DND-41 (cell line): ENCODE measurements at regions not wholly inside any gene's neighbourhood (a gene's known extent, or its start where the extent isn't known, plus 50 kb on each side); places are given as distances from the start of the nearest gene placed in this dataset.

Experiments used
- ATAC-seq: fragments of 200-7000 bp; cut with Tn5 transposase; 3 replicates; pipeline ENCODE4 v1.9.1; 2021; ENCODE audit warnings: low read depth; ENCODE audit not compliant: insufficient read depth
- DNase-seq: peaks from one replicate; pipeline ENCODE4 v3.0.0-alpha.2; 2020
- H2AFZ ChIP-seq: 2 replicates; pipeline ENCODE4 v1.6.0; 2012; ENCODE audit warnings: low read depth, low read length
- H3K27ac ChIP-seq: 2 replicates; pipeline ENCODE4 v1.5.1; 2012; ENCODE audit warnings: low read length, inconsistent platforms
- H3K27me3 ChIP-seq: fragments of 200-600 bp; sonication (generic); 2 replicates; pipeline ENCODE4 v1.6.0; 2012; ENCODE audit warnings: low read length, mild to moderate bottlenecking, inconsistent platforms; ENCODE audit not compliant: insufficient read depth, poor library complexity
- H3K36me3 ChIP-seq: 2 replicates; pipeline ENCODE4 v1.5.1; 2012; ENCODE audit warnings: low read length, inconsistent platforms; ENCODE audit not compliant: insufficient read depth
- H3K4me1 ChIP-seq: 2 replicates; pipeline ENCODE4 v1.5.1; 2012; ENCODE audit warnings: mild to moderate bottlenecking, low read length; ENCODE audit not compliant: insufficient read depth
- H3K4me2 ChIP-seq: 2 replicates; pipeline ENCODE4 v1.6.0; 2012; ENCODE audit warnings: mild to moderate bottlenecking, moderate library complexity, low read length, inconsistent platforms; ENCODE audit not compliant: insufficient read depth
- H3K4me3 ChIP-seq, 2 experiments: fragments of 200-600 bp in 1 of 2; shearing (Covaris generic) in 1 of 2; 2 replicates each; pipeline ENCODE4 v1.5.1; 2012 to 2016; ENCODE audit warnings: inconsistent platforms in 2 of 2, low read length in 2 of 2, mild to moderate bottlenecking in 2 of 2, low read depth in 1 of 2, moderate library complexity in 1 of 2
- H3K79me2 ChIP-seq: 2 replicates; pipeline ENCODE4 v1.6.0; 2012; ENCODE audit warnings: low read length, inconsistent platforms; ENCODE audit not compliant: insufficient read depth
- H3K9ac ChIP-seq: 2 replicates; pipeline ENCODE4 v1.6.0; 2012; ENCODE audit warnings: low read depth, mild to moderate bottlenecking, inconsistent platforms, low read length, moderate library complexity
- H3K9me3 ChIP-seq: 2 replicates; pipeline ENCODE4 v1.5.1; 2012; ENCODE audit warnings: low read length, moderate library complexity, mild to moderate bottlenecking, inconsistent platforms; ENCODE audit not compliant: insufficient read depth, severe bottlenecking
- H4K20me1 ChIP-seq: 2 replicates; pipeline ENCODE4 v1.6.0; 2012; ENCODE audit warnings: low read length; ENCODE audit not compliant: insufficient read depth
- EZH2 ChIP-seq: IDR thresholded peaks from 3 replicates; pipeline ENCODE4 v1.6.1; 2012; ENCODE audit warnings: borderline replicate concordance, low read depth, mild to moderate bottlenecking, moderate library complexity, low read length, inconsistent platforms; ENCODE audit not compliant: severe bottlenecking
- TF ChIP-seq, protein P1 (sequence below): IDR thresholded peaks from 2 replicates; pipeline ENCODE4 v1.5.1; 2012; ENCODE audit warnings: borderline replicate concordance, low read length, moderate library complexity, mild to moderate bottlenecking; ENCODE audit not compliant: poor library complexity, severe bottlenecking; ENCODE audit errors: extremely low read depth

DNA sequence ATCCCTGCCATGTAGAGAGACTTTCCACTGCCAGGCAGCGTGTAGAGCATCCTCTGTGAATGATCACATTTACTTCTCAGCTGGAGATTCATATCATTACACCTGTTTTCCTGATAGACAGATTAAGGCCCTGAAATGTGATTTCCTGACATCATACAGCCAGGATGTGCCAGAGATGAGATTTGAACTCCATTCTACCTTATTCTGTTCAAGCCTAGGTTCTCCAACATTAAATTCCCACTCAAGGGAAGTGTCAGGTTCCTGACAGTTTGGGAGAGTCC is 482.1 kb downstream of the RPS24 start:
- Histone ChIP-seq H4K20me1 (no peaks in the 10 kb centered on the region), H3K36me3 (no peaks in the 10 kb centered on the region), H3K4me3 (no peak overlapping the region), H3K4me1 (no peaks in the 10 kb centered on the region), H3K4me2 (no peak overlapping the region), H2AFZ (no peak overlapping the region), H3K9me3 (no peaks in the 10 kb centered on the region), H3K27me3 (peaks cover 7% of the 10 kb centered on the region), H3K27ac (no peak overlapping the region), H3K9ac (no peak overlapping the region), H3K79me2 (no peaks in the 10 kb centered on the region)
- DNase-seq (no peak), ATAC-seq (no peak)
- TF ChIP-seq EZH2 = no peak
- TF ChIP-seq, protein P1, sequence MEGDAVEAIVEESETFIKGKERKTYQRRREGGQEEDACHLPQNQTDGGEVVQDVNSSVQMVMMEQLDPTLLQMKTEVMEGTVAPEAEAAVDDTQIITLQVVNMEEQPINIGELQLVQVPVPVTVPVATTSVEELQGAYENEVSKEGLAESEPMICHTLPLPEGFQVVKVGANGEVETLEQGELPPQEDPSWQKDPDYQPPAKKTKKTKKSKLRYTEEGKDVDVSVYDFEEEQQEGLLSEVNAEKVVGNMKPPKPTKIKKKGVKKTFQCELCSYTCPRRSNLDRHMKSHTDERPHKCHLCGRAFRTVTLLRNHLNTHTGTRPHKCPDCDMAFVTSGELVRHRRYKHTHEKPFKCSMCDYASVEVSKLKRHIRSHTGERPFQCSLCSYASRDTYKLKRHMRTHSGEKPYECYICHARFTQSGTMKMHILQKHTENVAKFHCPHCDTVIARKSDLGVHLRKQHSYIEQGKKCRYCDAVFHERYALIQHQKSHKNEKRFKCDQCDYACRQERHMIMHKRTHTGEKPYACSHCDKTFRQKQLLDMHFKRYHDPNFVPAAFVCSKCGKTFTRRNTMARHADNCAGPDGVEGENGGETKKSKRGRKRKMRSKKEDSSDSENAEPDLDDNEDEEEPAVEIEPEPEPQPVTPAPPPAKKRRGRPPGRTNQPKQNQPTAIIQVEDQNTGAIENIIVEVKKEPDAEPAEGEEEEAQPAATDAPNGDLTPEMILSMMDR = no peak

DNA sequence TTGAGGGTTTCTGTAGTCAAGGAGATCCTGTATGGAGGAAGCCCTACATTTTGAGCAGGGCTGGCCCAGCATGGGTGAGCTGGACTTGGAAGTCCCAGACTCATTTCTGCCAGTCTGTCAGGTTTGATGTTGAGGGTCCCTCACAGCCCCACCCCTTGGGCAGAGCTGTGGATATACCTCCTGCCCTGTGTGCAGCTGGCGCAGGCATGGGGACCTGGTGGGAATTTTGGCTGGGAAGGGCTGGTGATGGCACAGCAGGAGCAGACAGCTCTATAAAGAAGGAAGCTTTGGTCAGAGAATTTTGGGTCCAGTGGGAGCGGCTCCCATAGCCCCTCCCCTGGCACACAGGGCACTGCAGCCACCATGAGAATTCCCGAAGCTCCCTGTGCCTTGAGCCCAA is 482.6 kb downstream of the RPS24 start:
- Histone ChIP-seq H3K9me3 (no peaks in the 10 kb centered on the region), H3K4me1 (no peaks in the 10 kb centered on the region), H3K9ac (no peak overlapping the region), H3K79me2 (no peaks in the 10 kb centered on the region), H3K4me3 (no peak overlapping the region), H3K27me3 (peaks cover 8% of the 10 kb centered on the region), H4K20me1 (no peaks in the 10 kb centered on the region), H3K36me3 (no peaks in the 10 kb centered on the region), H2AFZ (no peak overlapping the region), H3K27ac (no peak overlapping the region), H3K4me2 (no peak overlapping the region)
- ATAC-seq (no peak), DNase-seq (no peak)
- TF ChIP-seq, protein P1 = no peak
- TF ChIP-seq EZH2 = no peak

- Histone ChIP-seq H3K27me3 (peaks cover 3% of the 10 kb centered on the region), H3K4me1 (no peaks in the 10 kb centered on the region), H3K4me2 (no peak overlapping the region), H3K79me2 (no peaks in the 10 kb centered on the region), H3K4me3 (no peak overlapping the region), H4K20me1 (no peaks in the 10 kb centered on the region), H3K27ac (no peak overlapping the region), H3K9me3 (no peaks in the 10 kb centered on the region), H3K36me3 (no peaks in the 10 kb centered on the region), H3K9ac (no peak overlapping the region), H2AFZ (no peak overlapping the region)
- TF ChIP-seq, protein P1 = no peak
- TF ChIP-seq EZH2 = no peak
- ATAC-seq (no peak), DNase-seq (no peak)
Measured at GRCh38 chr10:78516756-78517155, 483.1 kb downstream of the RPS24 start.

DNA sequence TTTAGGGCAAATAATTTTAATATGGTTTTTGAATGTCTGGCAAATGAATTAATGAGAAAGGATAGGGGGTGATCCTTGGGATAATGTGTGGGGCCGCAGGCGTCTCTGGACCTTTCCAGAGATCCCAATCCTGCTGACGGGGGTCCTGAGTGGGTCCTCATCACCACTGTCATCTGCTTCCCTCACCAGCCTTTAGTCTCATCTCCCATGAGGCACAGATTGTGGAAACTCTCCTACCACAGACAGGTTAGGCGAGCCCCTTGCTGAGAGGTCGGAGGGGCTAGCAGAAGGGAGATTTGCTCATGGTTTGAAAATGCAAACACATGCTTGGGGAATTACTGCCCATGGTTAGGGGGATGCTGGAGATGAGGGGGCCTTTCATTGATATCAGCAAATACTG is 484.6 kb downstream of the RPS24 start:
- Histone ChIP-seq H3K4me2 (no peak overlapping the region), H3K36me3 (no peaks in the 10 kb centered on the region)

More for the DNA sequence above, 484.6 kb downstream of the RPS24 start:
- H3K4me3 ChIP-seq = no peak overlapping the region
- no peaks in the 10 kb centered on the region for H4K20me1 ChIP-seq
- no peak for TF ChIP-seq EZH2
- TF ChIP-seq, protein P1 = no peak
- no peak overlapping the region for H3K9ac ChIP-seq
- peaks cover 3% of the 10 kb centered on the region for H3K27me3 ChIP-seq
- no peaks in the 10 kb centered on the region for H3K4me1 ChIP-seq
- H3K79me2 ChIP-seq = no peaks in the 10 kb centered on the region
- H3K27ac ChIP-seq = no peak overlapping the region
- ATAC-seq (no peak), DNase-seq (no peak)
- no peak overlapping the region for H2AFZ ChIP-seq
- H3K9me3 ChIP-seq = no peaks in the 10 kb centered on the region
